ENCODE measurements at regions not wholly inside any gene's neighbourhood (a gene's known extent, or its start where the extent isn't known, plus 50 kb on each side); places are given as distances from the start of the nearest gene placed in this dataset.

- TF ChIP-seq HBP1 (CRISPR knock-in tag; IDR thresholded peaks at IDR 0.05; ENCODE audit: low read depth): peak; percentile 18; the same call in 1 of the 2 replicates
- no peak for TF ChIP-seq RFXANK (CRISPR knock-in tag; IDR thresholded peaks at IDR 0.05)
- TF ChIP-seq FOXJ3 (CRISPR knock-in tag; IDR thresholded peaks at IDR 0.05; ENCODE audit: borderline replicate concordance): peak; percentile 91; the same call in 1 of the 2 replicates
- TF ChIP-seq RXRB (CRISPR knock-in tag; IDR thresholded peaks at IDR 0.05; ENCODE audit: borderline replicate concordance): peak; percentile 88
- no peak for TF ChIP-seq ZMYM2 (CRISPR knock-in tag; IDR thresholded peaks at IDR 0.05)
- no peak; the same call in 1 of the 2 replicates for TF ChIP-seq FOXC1 (CRISPR knock-in tag; IDR thresholded peaks at IDR 0.05; ENCODE audit: borderline replicate concordance)
- TF ChIP-seq ZSCAN9 (CRISPR knock-in tag; IDR thresholded peaks at IDR 0.05; ENCODE audit: borderline replicate concordance): peak; percentile 85; the same call in 1 of the 2 replicates
- no peak for TF ChIP-seq ZBED4 (CRISPR knock-in tag; IDR thresholded peaks at IDR 0.05; ENCODE audit: borderline replicate concordance)
- 0 out of 2 replicates have a peak, but pooled peaks have one; percentile 16 for TF ChIP-seq ZNF605 (CRISPR knock-in tag; IDR thresholded peaks at IDR 0.05)
- no peak for TF ChIP-seq HNRNPH1 (optimal IDR thresholded peaks at IDR 0.05; ENCODE audit: low read depth, low read length)
- no peak for TF ChIP-seq MXD3 (CRISPR knock-in tag; IDR thresholded peaks at IDR 0.05)
- TF ChIP-seq ISL2 (CRISPR knock-in tag; IDR thresholded peaks at IDR 0.05): peak; percentile 92
- TF ChIP-seq ZSCAN5A (CRISPR knock-in tag; IDR thresholded peaks at IDR 0.05; ENCODE audit: borderline replicate concordance): no peak
- TF ChIP-seq ZFP90 (CRISPR knock-in tag; IDR thresholded peaks at IDR 0.05; ENCODE audit: borderline replicate concordance): no peak
- TF ChIP-seq MLLT10 (CRISPR knock-in tag; IDR thresholded peaks at IDR 0.05): no peak
- peak; percentile 84 for TF ChIP-seq SALL1 (CRISPR knock-in tag; IDR thresholded peaks at IDR 0.05)
- no peak for TF ChIP-seq ZNF510 (CRISPR knock-in tag; IDR thresholded peaks at IDR 0.05; ENCODE audit: low read depth)
- TF ChIP-seq ZBTB2 (CRISPR knock-in tag; IDR thresholded peaks at IDR 0.05; ENCODE audit: low read depth): no peak
Observed at GRCh38 chr1:229131243-229132105, 139.4 kb upstream of the RAB4A start (continued).

All from HepG2 (cell line).